ENCODE measurements at regions not wholly inside any gene's neighbourhood (a gene's known extent, or its start where the extent isn't known, plus 50 kb on each side); places are given as distances from the start of the nearest gene placed in this dataset.

DNA sequence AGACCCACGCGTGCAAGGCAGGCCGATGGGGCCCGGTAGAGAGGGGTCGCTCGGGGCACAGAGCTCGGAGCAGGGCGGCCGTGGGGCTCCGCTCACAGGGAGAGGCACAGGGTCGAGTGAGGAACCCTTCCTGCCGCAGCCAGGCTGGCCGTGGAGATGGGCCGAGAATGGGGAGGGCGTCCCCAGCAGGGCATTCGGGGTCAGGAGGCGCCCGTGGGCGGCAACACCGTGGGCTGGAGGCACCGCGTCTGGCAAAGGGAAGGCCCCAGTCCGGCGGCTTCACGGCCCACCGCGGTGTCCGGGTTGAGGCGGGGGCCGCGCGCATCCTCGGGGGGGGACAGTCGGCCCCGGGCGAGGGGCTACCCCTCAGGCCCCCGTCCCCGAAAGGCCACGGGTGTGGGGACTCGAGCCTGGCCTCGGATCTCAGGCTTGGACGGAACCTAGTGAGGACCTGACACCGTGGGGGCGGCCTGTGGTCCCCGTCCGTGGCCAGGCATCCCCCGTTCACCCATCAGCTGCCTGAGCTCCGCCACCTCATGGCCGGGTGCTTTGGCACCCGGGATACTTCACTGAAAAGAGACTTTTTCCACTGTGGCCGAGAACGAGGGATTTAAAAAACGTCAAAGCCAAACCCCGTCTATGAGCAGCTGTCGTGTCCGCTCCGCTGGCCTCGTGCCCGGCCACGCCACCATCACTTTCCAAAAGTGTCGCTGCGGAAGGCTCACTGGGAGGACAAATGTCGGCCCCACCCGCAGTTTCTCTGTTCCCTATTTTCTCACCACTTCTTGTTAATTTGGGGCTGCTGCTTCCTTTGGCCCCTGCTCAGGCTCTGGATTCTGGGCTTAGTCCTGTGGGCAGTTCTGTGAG lies 73.6 kb downstream of the METRNL start:
- DNase-seq (ENCODE audit: low spot score) (no peak), ATAC-seq (no peak)
- no peaks in the 10 kb centered on the region for H3K9me3 Mint-ChIP-seq
- peaks cover 5 to 6% of the 10 kb centered on the region in 2 donors for H3K27me3 Mint-ChIP-seq
- no peaks in the 10 kb centered on the region for H3K36me3 Mint-ChIP-seq
- H3K4me3 Mint-ChIP-seq: no peak overlapping the region
- H3K4me1 Mint-ChIP-seq (ENCODE audit: low read depth in 2 of 2): peaks cover 9 to 10% of the 10 kb centered on the region in 2 donors
- H3K27ac Mint-ChIP-seq: no peak overlapping the region

DNA sequence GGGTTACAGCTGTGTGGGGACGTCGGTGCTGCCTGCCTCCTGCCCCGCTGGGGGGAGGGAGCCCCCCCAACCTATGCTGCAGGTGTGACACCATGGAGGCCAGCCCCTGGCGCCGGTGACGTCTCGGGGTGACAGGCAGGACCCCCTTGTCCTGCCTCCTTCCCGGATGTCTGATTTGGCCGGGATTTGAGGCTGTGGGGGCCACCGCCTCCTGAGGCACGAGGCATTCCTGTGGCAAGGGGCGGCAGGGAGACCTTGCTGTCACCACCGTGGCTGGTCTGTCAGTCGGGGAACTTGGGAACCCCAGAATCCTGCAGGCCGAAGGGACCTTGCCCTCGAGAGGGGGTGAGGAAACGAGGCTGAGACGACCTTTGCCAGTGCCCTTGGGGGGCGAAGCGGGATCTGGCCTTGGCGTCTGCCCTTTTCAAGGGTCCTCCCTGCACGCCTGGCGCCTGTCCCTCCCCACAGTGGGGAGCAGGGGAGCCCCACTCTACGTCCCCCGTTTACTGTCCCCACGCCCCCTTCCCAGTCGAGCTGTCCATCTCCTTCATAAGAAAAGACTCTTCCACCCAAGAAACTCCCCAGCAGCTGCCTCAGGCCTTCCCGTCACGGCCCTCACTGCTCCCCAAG lies 74.4 kb downstream of the METRNL start:
- no peaks in the 10 kb centered on the region for H3K9me3 Mint-ChIP-seq
- peaks cover 8 to 9% of the 10 kb centered on the region in 2 donors for H3K27me3 Mint-ChIP-seq
- no peak overlapping the region for H3K4me3 Mint-ChIP-seq
- no peaks in the 10 kb centered on the region for H3K36me3 Mint-ChIP-seq
- no peak for DNase-seq (ENCODE audit: low spot score)
- H3K4me1 Mint-ChIP-seq (ENCODE audit: low read depth in 2 of 2): peaks cover 6 to 9% of the 10 kb centered on the region in 2 donors
- no peak for ATAC-seq
- peak overlapping the region in 1 of 2 donors; percentile 47 for H3K27ac Mint-ChIP-seq

DNA sequence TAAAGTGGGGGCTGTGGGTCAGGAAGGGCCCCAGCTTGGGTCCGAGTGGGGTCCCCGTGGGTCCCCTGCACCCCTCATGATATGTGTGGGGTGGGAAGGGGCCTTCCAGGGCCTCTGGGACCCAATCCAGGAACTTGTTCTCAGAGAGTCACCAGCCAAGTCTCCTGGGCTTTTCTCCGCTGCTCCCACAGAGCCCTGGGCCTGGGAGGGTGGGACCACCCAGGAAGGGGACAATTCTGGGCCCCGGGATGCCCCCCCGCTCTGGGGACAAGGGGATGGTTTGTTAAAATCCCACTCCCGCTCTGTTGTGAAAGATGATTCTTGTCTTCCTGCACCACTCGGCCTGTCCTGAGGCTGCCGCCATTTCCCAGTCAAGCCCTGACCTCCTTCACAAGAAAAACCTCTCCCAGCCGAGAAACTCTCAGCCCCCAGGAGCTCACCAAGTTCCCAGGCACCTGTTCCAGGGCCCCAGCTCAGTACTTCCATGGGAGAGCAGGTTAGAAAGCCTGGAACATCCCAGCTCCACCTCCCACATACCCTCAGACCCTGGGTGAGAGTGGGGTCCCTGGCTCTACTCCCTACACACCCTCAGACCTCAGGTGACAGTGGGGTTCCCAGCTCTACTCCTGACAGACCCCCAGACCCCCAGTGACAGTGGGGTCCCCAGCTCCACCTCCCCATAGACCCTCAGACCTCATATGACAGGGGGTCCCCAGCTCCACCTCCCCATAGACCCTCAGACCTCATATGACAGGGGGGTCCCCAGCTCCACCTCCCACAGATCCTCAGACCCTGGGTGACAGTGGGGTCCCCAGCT lies 75.1 kb downstream of the METRNL start:
- Mint-ChIP-seq H3K27ac (peak overlapping the region in 1 of 2 donors; percentile 47), H3K4me1 (ENCODE audit: low read depth in 2 of 2) (peaks cover 6 to 9% of the 10 kb centered on the region in 2 donors), H3K9me3 (no peaks in the 10 kb centered on the region), H3K4me3 (no peak overlapping the region), H3K36me3 (no peaks in the 10 kb centered on the region), H3K27me3 (peaks cover 9 to 16% of the 10 kb centered on the region in 2 donors)
- ATAC-seq (no peak), DNase-seq (ENCODE audit: low spot score) (no peak)

- DNase-seq (ENCODE audit: low spot score): peak; percentile 51
- peak overlapping the region in 1 of 2 donors; percentile 61 for H3K27ac Mint-ChIP-seq
- peaks cover 6 to 9% of the 10 kb centered on the region in 2 donors for H3K4me1 Mint-ChIP-seq (ENCODE audit: low read depth in 2 of 2)
- no peak for ATAC-seq
- H3K9me3 Mint-ChIP-seq: no peaks in the 10 kb centered on the region
- H3K4me3 Mint-ChIP-seq: peak overlapping the region; percentile 17
- H3K36me3 Mint-ChIP-seq: no peaks in the 10 kb centered on the region
- peaks cover 11 to 25% of the 10 kb centered on the region in 2 donors for H3K27me3 Mint-ChIP-seq
Measured at GRCh38 chr17:83155128-83156121, 76.0 kb downstream of the METRNL start.

DNA sequence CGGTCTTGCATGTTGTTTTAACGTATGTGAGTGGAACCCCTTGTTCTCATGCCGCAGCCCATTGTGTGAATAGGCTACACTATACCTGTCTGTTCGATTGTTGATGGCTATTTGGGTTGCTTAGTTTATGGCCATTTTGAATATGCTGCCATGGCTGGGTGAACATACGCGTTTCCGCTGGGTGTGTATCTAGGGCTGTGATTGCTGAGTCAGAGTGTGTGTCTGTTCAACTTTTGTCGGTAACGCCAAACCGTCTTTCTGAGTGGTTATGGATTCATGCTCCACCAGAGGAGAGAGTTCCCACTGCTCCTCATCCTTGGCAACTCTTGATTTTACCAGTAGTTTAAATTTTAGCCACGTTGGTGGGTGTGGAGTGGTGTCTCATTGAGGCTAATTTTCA lies 77.0 kb downstream of the METRNL start:
- no peak for ATAC-seq
- Mint-ChIP-seq H3K36me3 (no peaks in the 10 kb centered on the region), H3K27me3 (peaks cover 14 to 28% of the 10 kb centered on the region in 2 donors), H3K27ac (no peak overlapping the region), H3K4me1 (ENCODE audit: low read depth in 2 of 2) (peaks cover 6 to 9% of the 10 kb centered on the region in 2 donors), H3K9me3 (no peaks in the 10 kb centered on the region), H3K4me3 (no peak overlapping the region)
- DNase-seq (ENCODE audit: low spot score): no peak

GRCh38 chr17:83159204-83160049 lies 80.0 kb downstream of the METRNL start:
- H3K4me1 Mint-ChIP-seq (ENCODE audit: low read depth in 2 of 2): peaks cover 9 to 10% of the 10 kb centered on the region in 2 donors
- peaks cover 16 to 39% of the 10 kb centered on the region in 2 donors for H3K27me3 Mint-ChIP-seq
- DNase-seq (ENCODE audit: low spot score) (peak; percentile 6), ATAC-seq (no peak)
- H3K4me3 Mint-ChIP-seq: no peak overlapping the region
- H3K27ac Mint-ChIP-seq: peak overlapping the region in 1 of 2 donors; percentile 9
- no peaks in the 10 kb centered on the region for H3K36me3 Mint-ChIP-seq
- no peaks in the 10 kb centered on the region for H3K9me3 Mint-ChIP-seq

DNA sequence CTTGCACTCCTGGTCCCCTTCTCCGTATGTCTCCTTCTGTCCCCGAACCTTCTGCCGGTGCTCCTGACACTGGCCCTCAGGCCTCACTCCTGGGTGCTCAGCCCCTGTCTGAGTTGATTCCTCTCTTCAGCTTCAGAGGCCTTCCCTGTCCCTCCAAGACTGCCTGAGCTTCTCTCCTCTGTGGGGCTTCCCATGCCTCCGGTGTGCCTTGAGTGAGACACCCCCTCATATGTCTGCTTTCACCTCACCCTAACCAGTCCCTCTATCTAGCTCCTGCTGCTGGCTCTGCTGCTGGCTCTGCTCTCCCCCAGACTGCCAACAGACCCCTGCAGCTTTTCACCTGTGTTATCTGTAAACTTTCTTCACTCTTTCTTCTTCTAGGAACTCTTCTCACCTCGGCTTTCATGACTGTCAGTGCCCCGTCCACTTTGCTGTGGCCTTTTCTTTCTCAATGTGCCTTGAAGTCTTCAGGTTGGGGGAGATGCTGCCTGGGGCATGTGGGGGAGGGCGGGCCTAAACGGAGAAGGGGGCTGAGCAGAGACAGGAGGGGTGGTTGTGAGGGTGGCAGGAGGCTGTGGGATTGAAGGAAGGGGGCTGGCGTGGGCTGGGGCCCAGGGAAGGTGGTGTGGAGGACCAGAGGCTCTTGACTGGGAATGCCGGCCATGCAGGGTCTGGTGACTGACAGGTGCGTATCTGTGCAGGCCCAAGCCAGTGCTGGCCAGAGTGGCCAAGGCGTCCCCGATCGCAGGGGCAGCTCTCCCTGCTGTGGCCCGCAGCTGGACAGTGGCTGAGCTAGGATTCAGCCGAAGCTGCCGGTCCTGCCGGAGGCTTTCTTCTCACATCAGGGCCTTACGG lies 81.3 kb downstream of the METRNL start:
- no peak for ATAC-seq
- H3K27ac Mint-ChIP-seq: peak overlapping the region in 1 of 2 donors; percentile 9
- no peaks in the 10 kb centered on the region for H3K9me3 Mint-ChIP-seq
- peaks cover 13 to 42% of the 10 kb centered on the region in 2 donors for H3K27me3 Mint-ChIP-seq
- DNase-seq (ENCODE audit: low spot score): peak; percentile 57
- H3K4me1 Mint-ChIP-seq (ENCODE audit: low read depth in 2 of 2): peaks cover 5 to 6% of the 10 kb centered on the region in 2 donors
- no peaks in the 10 kb centered on the region for H3K36me3 Mint-ChIP-seq
- H3K4me3 Mint-ChIP-seq: no peak overlapping the region

DNA sequence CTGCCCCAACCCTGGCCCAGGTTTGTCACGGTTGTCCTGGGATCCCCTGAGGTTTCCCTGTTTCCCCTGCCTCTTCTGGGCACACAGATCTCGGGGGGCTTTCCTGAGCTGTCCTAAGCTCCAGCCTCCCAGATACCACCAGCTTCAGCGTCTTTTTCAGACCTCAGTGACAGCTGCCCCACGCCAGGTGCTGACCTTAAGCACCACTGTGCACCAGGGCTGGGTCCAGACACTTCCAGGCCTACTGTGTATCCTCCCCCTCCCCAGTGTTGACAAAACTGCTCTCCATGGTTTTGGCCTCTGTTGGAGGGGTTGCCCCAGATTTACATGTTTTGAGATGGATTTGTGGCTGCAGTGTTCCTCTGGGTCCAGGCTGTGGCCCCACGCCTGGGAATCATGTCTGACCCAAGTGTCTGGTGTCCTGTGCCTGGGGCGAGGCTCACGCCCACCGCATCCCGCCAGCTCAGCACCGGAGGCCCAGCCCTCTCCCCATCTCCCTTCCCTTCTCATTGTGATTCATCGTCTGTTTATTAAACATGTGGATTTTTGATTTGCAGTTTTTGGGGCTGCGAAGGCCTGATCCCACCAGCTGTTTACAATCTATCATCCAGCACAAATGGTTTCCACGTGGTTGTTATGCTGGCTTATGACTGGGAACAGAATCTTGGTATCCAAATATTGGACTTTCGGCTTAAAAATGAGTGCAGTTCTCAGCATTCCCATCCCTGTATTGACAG lies 82.1 kb downstream of the METRNL start:
- Mint-ChIP-seq H3K4me3 (no peak overlapping the region), H3K27me3 (peaks cover 10 to 40% of the 10 kb centered on the region in 2 donors), H3K27ac (no peak overlapping the region), H3K4me1 (ENCODE audit: low read depth in 2 of 2) (peaks cover 0 to 4% of the 10 kb centered on the region in 2 donors), H3K9me3 (no peaks in the 10 kb centered on the region), H3K36me3 (no peaks in the 10 kb centered on the region)
- ATAC-seq: no peak
- peak; percentile 8 for DNase-seq (ENCODE audit: low spot score)

DNA sequence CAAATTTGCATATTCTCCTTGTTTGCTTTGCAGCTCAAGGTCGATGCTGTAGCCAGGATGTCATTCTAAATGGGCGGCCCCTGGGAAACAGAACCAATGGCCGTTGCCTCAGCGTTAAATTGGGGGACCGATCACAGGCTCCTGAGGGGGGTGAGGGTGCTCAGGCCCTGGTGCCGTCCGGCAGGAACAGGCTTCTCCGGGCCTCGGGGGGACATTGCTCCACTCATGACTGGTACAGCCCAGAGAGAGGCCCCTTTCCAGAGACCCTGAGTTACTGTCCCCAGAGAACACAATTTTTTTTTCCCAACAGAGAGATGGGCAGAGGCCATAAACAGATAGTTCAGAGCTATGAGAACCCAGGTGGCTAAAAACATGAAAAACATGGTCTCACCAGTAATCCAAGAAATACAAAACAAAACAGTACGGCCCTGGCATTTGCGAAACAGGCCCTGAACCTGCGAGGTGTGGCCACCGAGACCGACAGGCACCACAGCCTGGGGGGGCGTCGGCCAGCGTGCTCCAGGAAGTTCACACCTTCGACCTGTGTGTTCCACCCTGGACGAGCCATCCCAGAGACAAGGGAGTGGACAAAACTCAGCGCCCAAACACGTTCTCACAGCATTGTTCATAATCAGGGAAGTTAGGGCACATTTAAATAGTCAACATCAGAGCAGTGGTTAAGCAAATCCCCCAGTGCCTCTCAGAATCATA lies 82.8 kb downstream of the METRNL start:
- Mint-ChIP-seq H3K27ac (no peak overlapping the region), H3K36me3 (peaks cover 4% of the 10 kb centered on the region), H3K27me3 (peaks cover 14 to 40% of the 10 kb centered on the region in 2 donors), H3K4me1 (ENCODE audit: low read depth in 2 of 2) (peaks cover 3 to 4% of the 10 kb centered on the region in 2 donors), H3K4me3 (no peak overlapping the region), H3K9me3 (no peaks in the 10 kb centered on the region)
- peak; percentile 28 for DNase-seq (ENCODE audit: low spot score)
- no peak for ATAC-seq

DNA sequence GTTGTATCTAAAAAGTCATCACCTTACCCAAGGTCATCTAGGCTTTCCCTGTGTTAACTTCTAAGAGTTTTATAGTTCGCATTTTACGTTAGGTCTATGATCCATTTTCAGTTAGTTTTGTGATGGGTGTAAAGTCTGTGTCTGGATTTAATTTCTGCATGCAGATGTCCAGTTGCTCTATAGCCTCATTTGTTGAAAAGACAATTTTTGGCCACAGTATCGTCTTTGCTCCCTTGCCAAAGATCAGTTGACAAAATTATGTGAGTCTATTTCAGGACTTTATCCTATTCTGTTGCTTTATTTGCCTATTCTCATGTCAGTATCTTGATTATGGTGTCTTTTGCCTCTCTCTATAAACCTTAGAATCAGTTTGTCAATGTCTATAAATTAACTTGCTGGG lies 85.1 kb downstream of the METRNL start:
- ATAC-seq (no peak), DNase-seq (ENCODE audit: low spot score) (no peak)
- H3K9me3 Mint-ChIP-seq: no peaks in the 10 kb centered on the region
- H3K27ac Mint-ChIP-seq: no peak overlapping the region
- H3K36me3 Mint-ChIP-seq: peaks cover 4% of the 10 kb centered on the region
- H3K4me3 Mint-ChIP-seq: no peak overlapping the region
- H3K27me3 Mint-ChIP-seq: peaks cover 14 to 33% of the 10 kb centered on the region in 2 donors
- peaks cover 3 to 8% of the 10 kb centered on the region in 2 donors for H3K4me1 Mint-ChIP-seq (ENCODE audit: low read depth in 2 of 2)

All from natural killer cell treated with Interleukin-12 subunit alpha and Interleukin-12 subunit beta and Interleukin-15 and Interleukin-18, amount 100 ng/mL, for 72 hours (primary cell).